Peyer's patch (tissue), 4 donors: ENCODE measurements at regions not wholly inside any gene's neighbourhood (a gene's known extent, or its start where the extent isn't known, plus 50 kb on each side); places are given as distances from the start of the nearest gene placed in this dataset.

ENCODE experiments used
- CTCF ChIP-seq, 6 experiments: fragments of 450-650 bp in 4 of 6; fragments of 200-600 bp in 2 of 6; sonication (generic) in 1 of 6; IDR thresholded peaks; one replicate each; pipeline ENCODE4 v1.5.1; 2017 to 2019; ENCODE audit warnings: antibody characterized with exemption in 6 of 6, mild to moderate bottlenecking in 3 of 6, moderate library complexity in 1 of 6
- POLR2A ChIP-seq, 2 donors: fragments of 450-650 bp; IDR thresholded peaks; one replicate each; pipeline ENCODE4 v1.5.1; 2017; ENCODE audit warnings: antibody characterized with exemption in 2 of 2, mild to moderate bottlenecking in 2 of 2, moderate library complexity in 2 of 2

GRCh38 chr12:67447180-67447579 is 178.0 kb downstream of the CAND1 start:
- TF ChIP-seq CTCF (IDR thresholded peaks at IDR 0.05): no peak
- no peak for TF ChIP-seq POLR2A (IDR thresholded peaks at IDR 0.05)
